NCI-H1105 treated with DMSO at 0.1 percent for 48 hours (cell line): ENCODE measurements at regions not wholly inside any gene's neighbourhood (a gene's known extent, or its start where the extent isn't known, plus 50 kb on each side); places are given as distances from the start of the nearest gene placed in this dataset.
"Not testable (repeated sequence)": the region's sequence is repeated elsewhere in the genome, so short reads cannot be mapped to it uniquely, and the experiment has no call there.

Experiments used
- DNase-seq: peaks from one replicate; lab custom pipeline; 2025; lab: John Stamatoyannopoulos, UW

DNA sequence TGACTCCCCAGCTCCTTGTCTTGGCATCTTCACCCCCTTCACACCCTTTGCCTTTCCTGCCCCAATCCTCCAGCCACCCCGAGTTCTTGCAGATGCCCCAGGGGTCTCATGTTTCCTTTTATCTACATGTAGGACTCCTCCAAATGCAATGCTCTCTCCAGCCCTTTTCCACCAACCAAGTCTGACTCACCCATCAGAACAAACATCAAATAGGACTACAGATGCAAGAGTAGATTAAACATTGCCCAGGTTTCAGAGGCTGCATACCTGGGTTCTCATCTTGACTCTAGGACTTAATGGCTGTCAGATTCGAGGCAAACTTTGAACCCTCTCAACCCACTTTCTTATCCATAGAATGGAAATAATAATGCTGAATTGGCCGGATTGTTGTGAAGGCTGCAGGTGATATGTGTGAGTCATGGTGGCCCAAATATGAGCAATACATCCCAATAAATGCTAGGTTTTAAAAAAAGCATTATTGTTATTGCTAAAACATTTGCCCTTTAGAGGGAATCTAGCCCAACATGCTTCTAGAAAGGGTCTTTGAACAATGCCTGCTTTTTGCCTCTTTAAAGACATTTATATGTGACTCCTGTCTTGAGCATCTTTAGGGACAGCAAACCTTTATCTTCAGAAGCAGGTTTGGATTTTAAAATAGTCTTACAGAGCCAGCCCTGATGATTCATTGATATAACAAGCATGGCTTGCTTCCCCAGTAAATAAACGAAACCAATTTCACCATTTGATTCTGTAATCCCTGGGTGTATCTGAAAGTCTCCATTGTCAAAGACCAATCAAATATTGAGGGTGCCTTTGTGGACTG is 310.1 kb downstream of the FOXL1 start:
- no peak for DNase-seq

DNA sequence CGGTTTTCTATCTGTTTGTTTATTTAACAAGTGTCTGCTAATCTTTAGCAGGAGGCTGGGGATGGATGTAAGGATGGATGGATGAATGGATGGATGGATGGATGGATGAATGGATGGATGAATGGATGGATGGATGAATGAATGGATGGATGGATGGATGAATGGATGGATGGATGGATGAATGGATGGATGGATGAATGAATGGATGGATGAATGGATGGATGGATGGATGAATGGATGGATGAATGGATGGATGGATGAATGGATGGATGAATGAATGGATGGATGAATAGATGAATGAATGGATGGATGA is 310.7 kb downstream of the FOXL1 start:
- DNase-seq, result not testable (repeated sequence)

DNA sequence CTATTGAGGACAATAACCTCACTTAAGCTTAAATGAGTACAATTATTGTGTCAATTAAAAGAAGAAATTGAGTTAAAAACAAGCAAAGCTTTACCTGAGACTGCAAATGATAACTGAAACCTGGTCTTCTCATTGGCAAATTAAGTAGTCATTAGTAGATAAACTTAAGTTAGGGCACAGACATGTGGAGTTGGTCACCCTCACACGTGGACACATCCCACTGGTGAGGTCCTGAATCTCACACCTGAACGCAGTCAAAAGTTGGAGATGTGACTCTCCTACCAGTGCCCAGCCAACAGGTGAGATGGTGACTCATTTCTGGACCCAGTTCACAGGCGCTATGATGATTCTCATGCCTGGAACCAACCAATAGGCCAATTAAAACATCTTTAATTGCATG is 311.6 kb downstream of the FOXL1 start:
- DNase-seq, result no peak

DNA sequence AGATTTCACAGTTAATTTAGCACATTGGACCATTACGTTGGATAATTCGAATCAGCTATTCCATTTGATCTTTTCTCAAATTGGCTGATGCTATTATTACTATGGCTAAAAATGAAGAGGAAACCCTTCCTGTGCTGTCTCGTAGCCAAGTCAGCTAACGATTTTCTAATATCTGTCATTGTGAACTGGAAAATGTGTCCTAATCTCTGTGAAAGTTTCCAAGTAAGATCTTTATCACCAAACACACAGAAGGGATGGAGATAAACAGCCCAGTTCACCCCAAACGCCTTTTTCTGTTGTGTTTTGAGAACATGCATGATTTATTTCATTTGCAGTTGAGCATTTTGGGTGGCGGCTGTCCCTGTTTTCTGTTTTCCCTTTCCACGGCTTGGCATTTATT is 312.8 kb downstream of the FOXL1 start:
- no peak for DNase-seq

DNA sequence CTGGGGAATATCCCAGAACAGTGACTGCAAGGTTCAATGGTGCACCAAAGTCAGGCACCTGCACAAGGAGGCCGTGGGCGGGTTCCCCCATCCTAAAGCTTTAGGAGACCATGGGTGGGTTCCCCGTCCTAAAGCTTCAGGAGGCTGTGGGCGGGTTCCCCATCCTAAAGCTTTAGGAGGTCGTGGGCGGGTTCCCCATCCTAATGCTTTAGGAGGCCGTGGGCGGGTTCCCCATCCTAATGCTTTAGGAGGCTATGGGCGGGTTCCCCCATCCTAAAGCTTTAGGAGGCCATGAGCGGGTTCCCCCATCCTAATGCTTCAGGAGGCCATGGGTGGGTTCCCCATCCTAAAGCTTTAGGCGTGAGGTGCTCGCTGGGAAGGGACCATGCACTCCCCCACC is 313.3 kb downstream of the FOXL1 start:
- DNase-seq, result no peak

DNA sequence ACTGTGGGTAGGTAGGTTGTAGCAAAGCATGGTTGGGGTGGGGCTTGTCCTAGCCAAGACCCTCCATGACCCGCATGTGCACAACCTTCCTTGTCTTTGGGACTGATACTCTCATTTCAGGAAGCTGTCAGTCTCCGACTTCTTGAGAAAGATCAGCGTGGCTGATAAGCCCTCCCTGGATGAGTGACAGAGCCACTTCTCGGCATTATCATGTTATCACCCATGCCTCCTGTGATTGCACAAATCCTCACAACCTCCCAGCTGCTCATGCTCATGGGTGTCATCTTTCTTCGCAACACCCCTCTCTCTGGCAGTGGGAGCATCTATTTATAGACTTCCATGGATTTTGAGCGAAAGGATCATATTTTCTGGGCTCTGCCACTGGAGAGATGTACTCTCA is 314.2 kb downstream of the FOXL1 start:
- DNase-seq, result no peak

DNA sequence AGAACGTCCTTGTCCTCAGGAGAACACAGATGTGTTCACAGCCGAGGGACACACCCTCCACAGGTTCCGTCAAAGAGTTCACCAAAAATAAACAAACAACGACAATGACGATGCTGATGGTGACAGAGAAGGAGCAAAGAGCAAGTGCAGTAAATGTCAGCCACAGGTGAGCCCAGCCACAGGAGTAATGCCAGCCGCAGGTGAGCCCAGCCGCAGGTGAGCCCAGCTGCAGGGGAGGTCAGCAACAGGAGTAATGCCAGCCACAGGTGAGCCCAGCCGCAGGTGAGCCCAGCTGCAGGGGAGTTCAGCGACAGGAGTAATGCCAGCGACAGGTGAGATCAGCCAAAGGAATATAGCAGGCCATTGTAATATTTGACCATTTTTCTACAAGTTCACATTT is 315.2 kb downstream of the FOXL1 start:
- no peak for DNase-seq

DNA sequence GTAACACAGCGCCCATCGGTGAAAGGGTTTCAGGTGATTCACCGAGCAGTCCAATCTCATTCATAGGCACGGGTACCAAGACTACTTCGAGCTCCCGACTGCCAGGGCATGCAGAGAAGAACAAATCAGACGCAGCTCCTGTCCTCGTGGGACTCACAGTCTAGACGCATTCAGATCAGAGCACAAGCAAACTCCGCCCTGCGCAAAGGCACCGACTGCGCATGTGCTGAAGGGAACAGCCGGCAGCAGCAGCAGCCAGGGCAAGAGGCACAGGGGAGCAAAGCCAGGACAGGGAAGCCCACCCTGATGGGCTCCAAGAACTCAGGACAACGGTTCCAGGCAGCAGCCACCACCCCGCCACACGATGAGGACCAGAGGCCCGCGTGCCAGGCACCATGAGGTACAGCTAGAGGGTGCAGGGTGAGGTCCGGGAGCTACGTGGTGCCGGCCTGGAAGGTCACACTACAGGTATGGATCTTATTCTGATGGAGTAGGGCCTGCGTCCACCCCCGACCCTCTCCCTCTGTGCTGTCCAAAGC is 315.7 kb downstream of the FOXL1 start:
- DNase-seq, result no peak

DNA sequence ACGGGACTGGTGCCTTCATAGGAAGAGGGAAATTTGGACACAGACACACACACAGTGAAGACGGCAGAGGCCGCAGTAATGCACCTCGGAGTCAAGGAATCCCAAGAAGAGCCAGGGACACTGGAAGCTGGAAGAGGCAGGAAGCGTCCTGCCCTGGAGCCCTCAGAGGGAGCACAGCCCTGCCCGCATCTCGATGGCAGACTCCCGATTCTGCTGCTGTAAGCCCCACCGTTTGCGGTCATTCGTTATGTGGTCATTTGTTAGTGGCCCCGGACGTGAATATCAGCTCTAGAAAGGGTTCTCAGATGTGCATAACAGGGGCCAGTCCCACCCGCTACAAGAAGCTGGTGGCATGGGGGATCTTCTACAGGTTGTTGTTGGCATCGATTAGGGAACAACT is 316.6 kb downstream of the FOXL1 start:
- no peak for DNase-seq

DNA sequence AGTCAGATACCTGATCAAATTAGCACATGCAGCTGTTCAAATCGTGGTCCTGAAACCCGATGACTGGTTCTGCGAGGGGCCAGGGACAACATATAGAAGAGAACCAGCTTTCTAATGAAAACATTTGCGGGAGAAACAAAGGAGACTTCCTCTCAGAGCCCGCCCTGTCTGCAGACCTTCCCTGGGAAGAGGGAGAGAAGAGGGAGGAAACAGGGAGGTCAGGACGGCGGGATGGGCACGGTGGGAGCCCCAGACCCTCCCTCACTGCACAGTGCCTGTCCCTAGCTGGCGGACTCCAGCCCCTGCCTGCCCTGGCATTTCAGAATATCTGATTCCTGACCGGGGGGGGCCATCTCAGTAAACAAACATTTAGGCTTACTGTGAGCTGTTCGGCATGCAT is 317.3 kb downstream of the FOXL1 start:
- DNase-seq, result no peak

DNA sequence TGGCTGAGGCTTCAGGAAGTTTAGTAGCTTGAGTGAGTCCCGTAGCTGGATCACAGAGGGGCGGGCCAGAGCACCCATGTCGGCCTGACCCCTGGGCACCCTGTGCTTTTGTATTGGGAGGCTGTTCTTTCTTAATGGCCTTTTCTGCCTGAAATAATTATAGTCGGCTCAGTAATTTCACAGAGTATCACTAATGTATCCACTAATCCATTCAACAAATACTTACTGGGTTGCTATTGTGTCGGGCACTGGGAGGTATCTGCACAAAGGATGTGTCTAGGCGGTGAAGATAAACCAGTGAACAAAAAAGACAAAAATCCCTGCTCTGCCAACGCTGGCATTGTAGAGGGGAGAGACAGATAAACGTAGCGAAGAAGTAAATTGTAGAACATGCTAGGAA is 318.6 kb downstream of the FOXL1 start:
- no peak for DNase-seq

DNA sequence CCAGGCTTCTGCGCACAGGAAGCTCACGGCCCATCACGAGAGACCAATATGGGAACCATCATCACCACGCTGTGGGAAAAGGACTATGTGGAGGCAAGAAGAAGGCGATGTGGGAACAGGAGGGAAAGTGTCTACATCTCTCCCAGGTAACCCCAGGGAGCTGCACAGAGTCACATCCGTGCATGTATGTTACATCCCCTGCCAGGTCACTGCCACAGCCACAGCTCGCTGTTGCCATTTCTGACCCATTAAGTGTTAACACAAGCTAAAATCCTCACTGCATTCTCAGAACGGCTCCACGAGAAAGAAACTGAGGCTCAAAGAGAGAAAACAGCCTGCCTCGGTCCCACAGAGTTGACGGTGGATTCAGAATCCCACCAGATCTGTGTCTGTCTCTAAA is 319.1 kb downstream of the FOXL1 start:
- DNase-seq, result no peak

DNA sequence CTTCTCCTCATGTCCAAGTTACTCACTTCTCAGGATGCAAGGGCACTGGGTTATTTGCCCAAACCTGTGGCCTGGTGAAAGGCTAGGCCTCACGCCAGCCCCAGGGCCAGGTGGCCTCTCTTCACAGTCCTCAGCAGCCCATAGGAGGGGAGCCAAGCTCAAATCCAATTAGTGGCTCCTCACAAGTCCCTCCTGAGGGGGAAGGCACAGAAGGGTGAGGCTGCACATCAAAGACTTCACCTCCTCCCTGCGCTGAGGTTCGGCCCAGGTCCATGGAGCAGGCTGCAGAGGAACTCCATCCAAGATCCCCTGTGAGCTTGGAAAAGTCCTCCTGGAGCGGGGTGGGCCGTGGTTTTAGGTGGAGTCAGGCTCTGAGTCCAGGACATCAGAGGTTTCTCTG is 320.0 kb downstream of the FOXL1 start:
- DNase-seq, result no peak

DNA sequence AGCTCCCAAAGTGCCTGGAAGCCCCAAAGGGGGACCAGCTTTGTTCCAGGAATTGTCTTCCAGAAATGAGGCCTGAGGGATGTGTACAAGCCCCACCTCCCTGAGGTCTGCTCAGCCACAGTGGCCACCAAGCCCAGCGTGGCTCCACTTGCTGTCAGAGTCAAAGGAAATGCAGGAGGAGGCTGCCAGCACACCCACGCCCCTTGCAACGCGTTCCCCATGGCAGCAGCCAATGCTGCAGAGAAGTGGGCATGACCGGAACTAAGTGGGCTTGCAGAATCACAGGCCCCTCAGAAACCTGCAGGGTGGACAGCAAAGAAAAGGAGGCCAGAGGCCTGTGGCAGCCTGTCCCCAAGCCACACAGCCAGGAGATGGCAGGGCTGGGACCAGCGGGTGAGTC is 320.8 kb downstream of the FOXL1 start:
- no peak for DNase-seq

DNA sequence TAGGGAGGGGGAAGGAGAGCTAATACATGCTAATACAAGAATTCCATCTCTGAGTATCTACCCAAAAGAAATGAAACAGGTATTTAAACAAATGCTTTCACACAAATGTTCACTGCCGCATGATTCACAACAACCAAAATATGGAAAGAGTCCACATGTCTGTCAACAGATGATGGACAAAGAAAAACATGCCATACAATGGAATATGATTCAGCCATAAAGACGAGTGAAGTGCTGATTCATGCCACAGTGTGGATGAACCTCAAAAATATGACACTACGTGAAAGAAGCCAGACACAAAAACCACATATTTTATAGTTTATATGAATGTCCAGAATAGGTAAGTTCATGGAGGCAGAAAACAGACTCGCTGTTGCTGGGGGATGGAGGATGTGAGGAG is 321.4 kb downstream of the FOXL1 start:
- no peak for DNase-seq

DNA sequence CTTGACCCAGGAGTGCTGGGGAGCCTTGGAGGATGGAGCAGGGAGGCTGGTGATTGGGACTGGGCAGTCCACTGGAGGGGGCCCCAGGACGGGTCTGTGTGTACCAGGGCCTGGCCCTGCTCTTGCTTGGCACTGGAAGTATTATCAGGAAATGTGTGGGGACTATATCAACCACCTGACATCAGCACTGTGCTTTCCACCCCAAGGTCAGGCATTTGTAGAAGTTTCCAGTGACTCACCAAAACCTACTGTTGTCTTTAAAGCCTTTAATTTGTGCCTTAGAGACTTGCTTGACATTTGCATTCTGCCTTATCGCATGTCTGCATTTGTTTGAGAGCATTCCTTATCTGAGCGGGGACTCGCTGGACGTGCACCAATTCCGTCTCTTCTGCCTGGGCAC is 323.1 kb downstream of the FOXL1 start:
- DNase-seq, result no peak

DNA sequence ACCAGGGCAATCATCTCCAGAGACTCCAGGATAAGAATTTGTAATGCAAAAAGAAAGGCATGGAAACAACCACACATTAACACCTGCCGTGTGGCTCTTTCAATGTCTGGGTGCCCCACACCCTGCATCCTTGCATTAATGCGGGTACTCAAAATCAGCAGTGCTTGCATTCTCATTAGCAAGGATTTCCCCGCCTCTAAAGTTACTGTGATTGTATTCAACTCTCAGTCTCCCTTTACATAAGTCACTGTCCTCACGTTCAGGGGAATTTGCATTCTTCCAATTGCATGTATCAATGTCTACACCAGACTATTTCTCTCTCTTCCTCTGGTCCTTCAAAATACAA is 324.3 kb downstream of the FOXL1 start:
- no peak for DNase-seq

DNA sequence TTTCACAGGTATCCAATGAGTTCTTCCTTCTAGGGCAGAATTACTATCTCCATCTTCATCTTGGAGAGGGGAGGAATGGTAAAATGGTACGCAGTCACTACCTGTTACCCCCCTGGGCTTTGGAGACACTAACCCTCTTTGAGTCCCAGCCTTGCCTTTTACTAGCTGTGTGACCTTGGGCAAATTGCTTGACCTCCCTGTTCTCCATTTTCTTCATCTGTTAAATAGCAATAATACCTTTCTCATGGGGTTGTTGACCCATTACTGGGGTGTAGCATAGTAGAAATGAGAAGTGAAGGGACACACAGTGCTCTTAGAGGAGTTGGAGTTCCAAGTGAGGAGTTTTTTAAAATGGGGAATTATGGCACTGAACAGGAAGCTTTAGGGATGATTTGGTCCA is 324.7 kb downstream of the FOXL1 start:
- no peak for DNase-seq

DNA sequence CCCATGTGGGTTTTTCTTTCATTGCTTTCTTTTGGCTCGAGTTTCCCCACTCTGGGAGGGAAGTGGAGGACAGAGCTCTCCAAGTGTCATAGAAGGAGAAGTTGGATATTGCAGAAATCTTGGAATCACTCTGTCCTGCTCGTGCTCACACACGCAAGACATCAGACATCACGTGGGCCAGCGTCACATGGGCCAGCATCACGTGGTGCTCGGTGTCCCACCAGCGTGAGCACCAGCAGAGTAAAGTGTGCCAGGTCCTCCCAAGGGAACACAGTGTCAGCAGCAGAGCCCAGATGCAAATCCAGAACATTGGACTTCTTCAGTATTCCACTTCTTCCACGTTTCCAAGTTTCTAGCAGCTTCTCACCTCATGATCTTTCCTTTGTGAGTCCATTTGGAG is 327.0 kb downstream of the FOXL1 start:
- no peak for DNase-seq

DNA sequence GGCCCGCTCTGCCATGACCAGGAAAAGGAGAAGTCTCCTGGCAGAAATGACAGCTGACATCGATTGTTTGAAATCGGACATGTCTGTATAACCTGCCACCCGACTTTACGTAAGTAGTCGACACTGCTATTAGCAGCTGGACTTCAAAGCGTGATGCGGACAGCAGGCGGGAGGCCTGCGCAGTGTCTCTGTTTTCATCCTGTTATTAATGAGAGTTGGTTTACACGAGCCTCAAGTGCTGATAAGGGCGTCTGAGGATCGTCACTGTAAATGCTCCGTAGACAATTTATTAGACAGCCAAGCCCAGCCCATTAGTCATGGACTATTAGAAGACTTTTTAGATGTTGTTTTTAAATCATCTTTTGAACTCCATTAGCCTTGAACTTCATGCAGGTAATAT is 328.3 kb downstream of the FOXL1 start:
- no peak for DNase-seq

DNA sequence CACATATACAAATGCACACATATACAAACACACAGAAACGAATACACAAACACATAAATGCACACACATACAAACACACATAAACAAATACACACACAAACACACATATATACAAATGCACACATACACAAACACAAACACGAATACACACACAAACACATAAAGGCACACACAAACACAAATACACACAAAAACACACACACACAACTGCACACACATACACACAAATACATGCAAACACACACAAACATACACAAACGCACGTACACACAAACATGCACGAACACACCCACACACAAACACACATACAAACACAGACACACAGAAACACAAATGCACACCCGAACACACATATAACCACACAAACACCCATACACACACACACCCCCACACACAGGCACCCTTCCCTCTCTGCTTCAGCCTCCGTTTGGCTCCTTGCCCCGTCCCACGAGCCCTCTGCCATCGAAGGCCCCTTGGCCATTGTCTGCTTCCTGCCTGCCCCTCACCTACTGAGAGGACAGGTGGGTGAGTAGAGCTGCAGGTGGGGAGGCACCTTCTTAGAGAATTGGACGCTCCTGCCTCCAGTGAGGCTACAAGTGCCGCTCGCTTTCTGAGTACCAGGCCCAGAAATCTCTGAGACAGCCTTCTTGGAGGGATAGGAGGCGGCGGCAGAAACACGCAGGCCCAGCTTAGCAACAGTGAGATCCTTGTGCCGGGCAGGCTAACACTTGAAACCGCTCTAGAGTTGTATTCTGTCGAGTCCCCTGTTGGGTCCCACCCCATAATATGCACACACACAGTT is 331.2 kb downstream of the FOXL1 start:
- no peak for DNase-seq

DNA sequence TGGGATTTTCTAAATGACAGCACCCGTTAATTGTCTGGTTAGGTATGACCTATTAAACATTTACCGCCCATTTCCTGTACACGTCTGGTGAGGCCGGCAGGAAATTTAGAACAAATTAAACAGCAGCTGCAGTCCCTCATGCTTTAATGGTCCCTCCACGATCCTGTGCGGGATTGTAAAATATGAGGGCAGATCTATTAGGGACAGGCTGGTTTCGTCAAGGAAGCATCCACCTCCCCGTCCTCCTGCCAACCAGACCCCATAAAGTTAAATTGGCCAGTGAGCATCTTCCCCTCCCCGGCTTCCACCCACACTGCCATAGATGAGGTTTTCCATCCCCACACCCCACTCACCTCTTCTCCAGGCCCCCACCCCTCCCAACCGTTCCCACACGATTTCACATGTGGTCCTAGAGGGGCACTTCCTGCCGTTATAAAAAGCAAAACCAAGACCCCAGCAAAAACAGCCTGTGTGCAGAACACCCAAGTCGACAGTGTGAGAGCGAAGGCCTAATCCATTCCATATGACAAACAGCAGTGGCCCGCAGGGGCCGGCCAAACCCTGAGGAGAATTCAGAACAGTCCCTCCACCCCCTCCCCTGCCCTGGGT is 331.9 kb downstream of the FOXL1 start:
- no peak for DNase-seq

DNA sequence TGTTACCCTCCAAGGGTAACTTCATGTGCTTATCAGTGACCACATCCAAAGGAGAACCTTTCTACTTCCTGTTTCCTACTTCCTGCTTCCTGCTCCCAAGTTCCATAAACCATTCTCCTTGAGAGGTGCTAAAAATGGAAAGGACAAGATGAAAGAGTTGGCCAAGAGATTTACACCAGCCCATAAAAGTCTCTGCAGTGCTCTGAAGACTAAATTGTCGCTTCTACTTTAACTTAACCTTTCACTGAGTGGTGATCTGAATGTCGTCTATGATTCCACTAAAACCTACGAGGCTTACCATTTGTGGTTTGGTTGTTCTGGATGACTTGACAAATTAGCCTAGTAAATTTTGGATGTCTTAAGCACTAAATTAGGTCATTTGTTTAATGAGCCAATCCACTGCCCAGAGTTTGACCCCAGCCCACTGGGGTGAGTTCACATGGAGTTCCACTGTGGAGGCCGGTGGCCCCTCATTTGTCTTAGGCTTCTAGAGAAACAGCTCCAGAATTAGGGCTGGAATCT is 333.1 kb downstream of the FOXL1 start:
- no peak for DNase-seq
